H9 (cell line): ENCODE measurements at regions not wholly inside any gene's neighbourhood (a gene's known extent, or its start where the extent isn't known, plus 50 kb on each side); places are given as distances from the start of the nearest gene placed in this dataset.

Experiments used
- DNase-seq: peaks from one replicate; pipeline ENCODE4 v3.0.0-alpha.2; 2017
- H2AFZ ChIP-seq: one replicate; pipeline ENCODE4 v1.6.1; 2013; ENCODE audit warnings: mild to moderate bottlenecking, low read length, control low read depth, moderate library complexity
- H2AK5ac ChIP-seq: 2 replicates; pipeline ENCODE4 v1.6.1; 2013; ENCODE audit warnings: low read length, control low read depth, mixed read lengths; ENCODE audit not compliant: insufficient read length
- H2BK120ac ChIP-seq: one replicate; pipeline ENCODE4 v1.6.1; 2013; ENCODE audit warnings: low read depth, mild to moderate bottlenecking, low read length, control low read depth, inconsistent platforms; ENCODE audit not compliant: poor library complexity, severe bottlenecking
- H2BK12ac ChIP-seq: 2 replicates; pipeline ENCODE4 v1.6.1; 2013; ENCODE audit warnings: low read length, control low read depth, mixed read lengths, low read depth; ENCODE audit not compliant: insufficient read length
- H2BK15ac ChIP-seq: 2 replicates; pipeline ENCODE4 v1.6.1; 2013; ENCODE audit warnings: low read depth, low read length, control low read depth
- H2BK20ac ChIP-seq: one replicate; pipeline ENCODE4 v1.6.1; 2013; ENCODE audit warnings: low read depth, mild to moderate bottlenecking, low read length, control low read depth, inconsistent platforms; ENCODE audit not compliant: poor library complexity, severe bottlenecking
- H2BK5ac ChIP-seq: 2 replicates; pipeline ENCODE4 v1.6.1; 2013; ENCODE audit warnings: low read length, control low read depth, mixed read lengths; ENCODE audit not compliant: insufficient read length
- H3K14ac ChIP-seq: 2 replicates; pipeline ENCODE4 v1.6.1; 2013; ENCODE audit warnings: low read length, control low read depth; ENCODE audit not compliant: insufficient read depth
- H3K18ac ChIP-seq: 2 replicates; pipeline ENCODE4 v1.6.1; 2013; ENCODE audit warnings: low read depth, mild to moderate bottlenecking, mixed read lengths, low read length, control low read depth; ENCODE audit not compliant: insufficient read length
- H3K23ac ChIP-seq: 2 replicates; pipeline ENCODE4 v1.6.1; 2013; ENCODE audit warnings: low read length, control low read depth, mixed read lengths, low read depth; ENCODE audit not compliant: insufficient read length
- H3K23me2 ChIP-seq: 2 replicates; pipeline ENCODE4 v1.6.1; 2013; ENCODE audit warnings: low read depth, mild to moderate bottlenecking, mixed read lengths, low read length, control low read depth; ENCODE audit not compliant: insufficient read length, poor library complexity, severe bottlenecking
- H3K27ac ChIP-seq: 2 replicates; pipeline ENCODE4 v1.5.1; 2013; ENCODE audit warnings: low read length, control low read depth, mixed read lengths, low read depth; ENCODE audit not compliant: insufficient read length
- H3K27me3 ChIP-seq: 2 replicates; pipeline ENCODE4 v1.6.1; 2013; ENCODE audit warnings: low read length, control low read depth, inconsistent platforms; ENCODE audit not compliant: insufficient read depth
- H3K4ac ChIP-seq: 2 replicates; pipeline ENCODE4 v1.6.1; 2013; ENCODE audit warnings: low read depth, mild to moderate bottlenecking, control low read depth, inconsistent platforms, low read length, moderate library complexity
- H3K4me1 ChIP-seq: 2 replicates; pipeline ENCODE4 v1.6.1; 2013; ENCODE audit warnings: low read length, control low read depth, inconsistent platforms; ENCODE audit not compliant: insufficient read depth
- H3K4me2 ChIP-seq: 2 replicates; pipeline ENCODE4 v1.6.1; 2013; ENCODE audit warnings: low read length, control low read depth, mixed read lengths; ENCODE audit not compliant: insufficient read length, insufficient read depth
- H3K56ac ChIP-seq: 2 replicates; pipeline ENCODE4 v1.6.1; 2013; ENCODE audit warnings: low read depth, mild to moderate bottlenecking, mixed read lengths, low read length, control low read depth; ENCODE audit not compliant: insufficient read length
- H3K79me1 ChIP-seq: 2 replicates; pipeline ENCODE4 v1.6.1; 2013; ENCODE audit warnings: low read depth, mild to moderate bottlenecking, moderate library complexity, low read length, control low read depth, inconsistent platforms; ENCODE audit not compliant: insufficient read depth, poor library complexity, severe bottlenecking
- H3K79me2 ChIP-seq: 2 replicates; pipeline ENCODE4 v1.6.1; 2013; ENCODE audit warnings: low read length, control low read depth, inconsistent platforms; ENCODE audit not compliant: insufficient read depth
- H3K9ac ChIP-seq: 2 replicates; pipeline ENCODE4 v1.6.1; 2013; ENCODE audit warnings: low read length, control low read depth, mixed read lengths; ENCODE audit not compliant: insufficient read length; ENCODE audit errors: extremely low read depth
- H3K9me3 ChIP-seq: one replicate; pipeline ENCODE4 v1.6.1; 2013; ENCODE audit warnings: low read depth, low read length, inconsistent platforms; ENCODE audit not compliant: control insufficient read depth
- H3T11ph ChIP-seq: one replicate; pipeline ENCODE4 v1.6.1; 2013; ENCODE audit warnings: mild to moderate bottlenecking, low read length, control low read depth, inconsistent platforms
- H4K20me1 ChIP-seq: one replicate; pipeline ENCODE4 v1.6.1; 2013; ENCODE audit not compliant: control insufficient read depth, insufficient read length, insufficient read depth
- H4K5ac ChIP-seq: 2 replicates; pipeline ENCODE4 v1.6.1; 2013; ENCODE audit warnings: low read depth, mild to moderate bottlenecking, mixed read lengths, low read length, control low read depth; ENCODE audit not compliant: insufficient read length
- H4K8ac ChIP-seq: replicated peaks from 2 replicates; pipeline ENCODE4 v1.6.1; 2013; ENCODE audit warnings: low read length, control low read depth, mixed read lengths, low read depth; ENCODE audit not compliant: insufficient read length
- H4K91ac ChIP-seq: 2 replicates; pipeline ENCODE4 v1.6.1; 2013; ENCODE audit warnings: low read depth, mild to moderate bottlenecking, moderate library complexity, mixed read lengths, low read length, control low read depth; ENCODE audit not compliant: insufficient read length
- H3K27ac Mint-ChIP-seq, 3 experiments: 2 replicates in 2 of 3; 3 replicates in 1 of 3; pipeline ENCODE4 v1.8.0; 2020 to 2021; ENCODE audit warnings: mixed read lengths in 3 of 3, mild to moderate bottlenecking in 1 of 3, moderate library complexity in 1 of 3
- H3K27me3 Mint-ChIP-seq: 2 replicates; pipeline ENCODE4 v1.8.0; 2021; ENCODE audit warnings: low read depth, mild to moderate bottlenecking, moderate library complexity, mixed read lengths
- H3K36me3 Mint-ChIP-seq, 3 experiments: 2 replicates in 2 of 3; 3 replicates in 1 of 3; pipeline ENCODE4 v1.8.0; 2020 to 2021; ENCODE audit warnings: low read depth in 3 of 3, mixed read lengths in 3 of 3; ENCODE audit not compliant: insufficient read depth in 1 of 3
- H3K4me1 Mint-ChIP-seq, 2 experiments: 2 replicates each; pipeline ENCODE4 v1.8.0; 2020; ENCODE audit warnings: mixed read lengths in 2 of 2
- H3K4me3 Mint-ChIP-seq, 2 experiments: 2 replicates in 1 of 2; 3 replicates in 1 of 2; pipeline ENCODE4 v1.8.0; 2020 to 2021; ENCODE audit warnings: mild to moderate bottlenecking in 2 of 2, mixed read lengths in 2 of 2, moderate library complexity in 1 of 2
- H3K9me3 Mint-ChIP-seq, 2 experiments: 2 replicates in 1 of 2; 3 replicates in 1 of 2; pipeline ENCODE4 v1.8.0; 2020; ENCODE audit warnings: mild to moderate bottlenecking in 2 of 2, mixed read lengths in 2 of 2, moderate library complexity in 1 of 2
- CTCF ChIP-seq: fragments of 200-600 bp; sonication (generic); conservative IDR thresholded peaks from 3 replicates; pipeline ENCODE4 v1.8.0; 2021; ENCODE audit warnings: antibody characterized with exemption, mild to moderate bottlenecking
- WGBS: extraction: QIAGEN DNeasy Blood & Tissue Kit; methylation state at CpG from one replicate; pipeline ENCODE4 v1.1.7; 2013; ENCODE audit warnings: missing lambda C conversion rate, low lambda C conversion rate, mixed read lengths; ENCODE audit not compliant: insufficient read length; ENCODE audit errors: extremely low coverage; 5-methylcytosine and 5-hydroxymethylcytosine counted together

GRCh38 chr6:4287372-4287771, 152.0 kb upstream of the ECI2 start:
- Mint-ChIP-seq H3K27me3 (peaks cover 28% of the 10 kb centered on the region), H3K4me1 (peaks cover 26 to 33% of the 10 kb centered on the region in 2 experiments), H3K4me3 (0 out of 5 replicates have a peak overlapping the region, but pooled peaks of 1 of the 2 experiments have one; percentile 6), H3K9me3 (no peaks in the 10 kb centered on the region), H3K27ac (no peak overlapping the region), H3K36me3 (no peaks in the 10 kb centered on the region; a peak in 1 of 7 replicates)
- H3K4me1 ChIP-seq: peaks cover 9% of the 10 kb centered on the region; the same call in 1 of the 2 replicates
- H3K9ac ChIP-seq: no peak overlapping the region
- no peaks in the 10 kb centered on the region for H3K23me2 ChIP-seq
- DNase-seq: no peak
- H3K56ac ChIP-seq: no peak overlapping the region
- H4K20me1 ChIP-seq: no peaks in the 10 kb centered on the region
- no peak overlapping the region for H3K23ac ChIP-seq
- no peak overlapping the region for H2AFZ ChIP-seq
- no peak for TF ChIP-seq CTCF
- no peak overlapping the region for H3K4ac ChIP-seq
- no peak overlapping the region for H4K8ac ChIP-seq
- H2AK5ac ChIP-seq: no peak overlapping the region
- no peak overlapping the region for H4K5ac ChIP-seq
- no peak overlapping the region for H4K91ac ChIP-seq
- H3K79me2 ChIP-seq: no peaks in the 10 kb centered on the region
- no CpG with 5 or more reads among the region's 7 CpGs for WGBS
- no peak overlapping the region for H3T11ph ChIP-seq
- H3K18ac ChIP-seq: no peak overlapping the region
- no peak overlapping the region for H2BK120ac ChIP-seq
- H3K79me1 ChIP-seq: no peaks in the 10 kb centered on the region
- no peaks in the 10 kb centered on the region for H3K9me3 ChIP-seq
- no peak overlapping the region for H3K27ac ChIP-seq
- H2BK20ac ChIP-seq: no peak overlapping the region
- H3K27me3 ChIP-seq: peaks cover 6% of the 10 kb centered on the region; the same call in 1 of the 2 replicates
- H2BK5ac ChIP-seq: no peak overlapping the region
- no peak overlapping the region for H2BK12ac ChIP-seq
- H3K4me2 ChIP-seq: no peak overlapping the region
- no peak overlapping the region for H2BK15ac ChIP-seq
- no peak overlapping the region for H3K14ac ChIP-seq
